Endothelial cell of hepatic sinusoid (primary cell): ENCODE measurements at regions not wholly inside any gene's neighbourhood (a gene's known extent, or its start where the extent isn't known, plus 50 kb on each side); places are given as distances from the start of the nearest gene placed in this dataset.
"Not testable (repeated sequence)": the region's sequence is repeated elsewhere in the genome, so short reads cannot be mapped to it uniquely, and the experiment has no call there.

ENCODE experiments used
- in situ Hi-C: cut with HindIII; loops from 2 replicates; pipeline ENCODE4 v1.10.0; 2017; ENCODE audit warnings: low sequenced_read_pairs

DNA sequence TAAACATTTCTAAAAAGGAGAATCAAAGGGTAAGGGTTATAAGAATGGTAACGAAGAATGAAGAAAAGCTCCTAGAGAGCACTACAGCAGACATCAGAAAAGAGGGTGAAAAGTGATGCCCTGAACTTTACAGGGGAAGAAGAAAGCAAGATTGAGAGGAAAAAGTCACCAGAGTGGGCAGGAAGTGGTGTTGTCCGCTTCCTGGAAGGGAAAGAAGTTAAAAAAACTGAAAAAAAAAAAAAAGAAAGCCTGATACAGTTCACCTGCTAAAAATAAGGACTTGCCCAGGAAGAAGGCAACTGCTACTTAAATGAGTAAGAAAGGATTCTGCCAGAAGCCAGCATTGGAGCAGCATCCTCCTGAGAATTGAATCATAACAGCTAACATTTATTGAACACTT lies 330.1 kb upstream of the PHF14 start:
- in situ Hi-C loops, result no loop called here

DNA sequence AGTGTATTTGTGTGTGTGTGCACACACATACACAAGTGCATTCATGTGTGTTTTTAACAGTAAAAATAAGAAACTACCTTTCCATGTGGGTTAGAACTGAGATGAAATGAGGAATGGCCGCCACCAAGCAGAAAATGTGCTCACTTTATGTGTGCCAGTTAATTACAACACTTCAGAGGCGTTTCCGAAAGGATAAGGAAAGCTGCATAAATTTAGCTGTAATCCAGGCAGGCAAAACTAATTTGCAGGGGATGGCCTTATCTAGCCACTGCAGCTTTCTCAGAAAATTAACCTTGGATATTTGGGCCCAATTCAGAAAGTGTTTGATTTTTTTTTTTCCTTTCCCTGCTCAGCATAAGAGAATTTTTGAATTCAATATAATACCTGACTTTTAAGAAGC lies 328.8 kb upstream of the PHF14 start:
- in situ Hi-C loops, result no loop called here

DNA sequence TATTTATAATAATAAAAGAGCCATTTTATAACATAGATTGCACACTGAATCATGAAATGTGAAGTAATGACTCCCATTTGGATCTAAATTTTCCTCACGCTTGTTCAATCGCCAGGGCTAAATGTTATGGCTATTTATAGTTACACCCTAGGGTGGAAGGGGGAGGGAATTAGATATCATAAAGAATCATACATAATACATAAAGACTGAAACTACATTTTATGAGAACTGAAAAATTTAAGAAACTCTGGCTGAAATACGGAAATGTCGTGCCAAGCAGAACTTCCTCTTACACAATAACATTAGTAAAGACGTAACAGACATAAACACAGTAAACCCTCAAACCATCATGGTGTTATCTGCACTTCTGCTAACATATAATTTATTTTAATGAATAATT lies 327.5 kb upstream of the PHF14 start:
- in situ Hi-C loops, result no loop called here

DNA sequence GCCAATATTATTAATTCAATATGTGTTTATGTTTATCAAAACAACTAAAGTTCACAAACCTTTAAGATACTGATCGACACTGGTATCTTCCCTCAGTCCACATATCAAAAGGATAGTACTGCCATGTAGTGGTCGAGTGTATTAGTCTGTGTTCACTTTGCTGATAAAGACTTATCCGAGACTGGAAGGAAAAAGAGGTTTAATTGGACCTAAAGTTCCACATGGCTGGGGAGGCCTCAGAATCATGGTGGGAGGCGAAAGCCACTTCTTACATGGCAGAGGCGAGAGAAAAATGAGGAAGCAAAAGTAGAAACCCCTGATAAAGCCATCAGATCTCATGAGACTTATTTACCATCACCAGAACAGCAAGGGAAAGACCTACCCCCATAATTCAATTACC lies 325.4 kb upstream of the PHF14 start:
- in situ Hi-C loops, result no loop called here

DNA sequence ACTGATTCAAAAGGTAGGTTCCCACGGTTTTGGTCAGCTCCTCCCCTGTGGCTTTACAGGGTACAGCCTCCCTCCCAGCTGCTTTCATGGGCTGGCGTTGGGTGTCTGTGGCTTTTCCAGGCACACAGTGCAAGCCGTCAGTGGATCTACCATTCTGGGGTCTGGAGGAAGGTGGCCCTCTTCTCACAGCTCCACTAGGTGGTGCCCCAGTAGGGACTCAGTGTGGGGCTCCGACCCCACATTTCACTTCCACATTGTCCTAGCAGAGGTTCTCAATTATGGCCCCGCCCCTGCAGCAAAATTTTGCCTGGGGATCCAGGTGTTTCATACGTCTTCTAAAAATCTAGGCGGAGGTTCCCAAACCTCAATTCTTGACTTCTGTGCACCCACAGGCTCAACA lies 324.6 kb upstream of the PHF14 start:
- in situ Hi-C loops, result not testable (repeated sequence)

DNA sequence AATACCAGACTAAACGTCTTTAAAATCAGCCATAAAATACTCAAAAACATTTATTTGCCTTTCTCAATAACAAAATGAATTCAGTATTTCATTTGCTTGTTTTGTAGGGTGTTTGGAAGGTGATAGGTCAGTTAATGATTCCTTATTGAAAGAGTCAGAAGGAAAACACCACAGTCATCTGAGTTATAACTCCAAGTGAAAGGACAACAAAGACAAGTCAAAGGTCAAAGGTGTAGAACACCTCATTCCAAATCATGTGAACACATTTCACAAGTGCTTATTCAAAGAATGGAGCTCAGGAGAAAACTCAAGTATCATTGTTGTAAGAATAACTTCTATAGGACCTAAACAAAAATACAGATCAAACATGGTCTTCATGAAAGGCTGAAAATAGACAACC lies 318.6 kb upstream of the PHF14 start:
- in situ Hi-C loops, result no loop called here

DNA sequence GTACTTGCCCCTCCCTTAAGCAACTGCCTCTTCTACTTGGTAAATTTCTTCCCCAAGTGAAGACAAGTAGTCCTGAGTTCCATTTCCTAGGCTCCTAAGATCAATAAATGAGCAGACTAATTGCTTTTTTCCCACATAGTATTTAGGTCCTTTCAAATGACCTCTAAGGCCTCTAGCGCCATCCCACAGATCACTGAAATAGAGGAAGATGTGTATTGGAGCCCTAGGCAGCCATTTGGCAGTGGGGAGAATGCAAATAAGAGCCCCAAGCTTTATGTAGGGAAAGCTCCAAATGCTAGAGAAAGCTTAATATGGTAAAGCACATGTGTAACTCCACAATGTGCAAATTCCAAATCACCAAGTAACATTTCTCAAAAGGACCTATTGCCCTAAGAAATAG lies 316.5 kb upstream of the PHF14 start:
- in situ Hi-C loops, result no loop called here

DNA sequence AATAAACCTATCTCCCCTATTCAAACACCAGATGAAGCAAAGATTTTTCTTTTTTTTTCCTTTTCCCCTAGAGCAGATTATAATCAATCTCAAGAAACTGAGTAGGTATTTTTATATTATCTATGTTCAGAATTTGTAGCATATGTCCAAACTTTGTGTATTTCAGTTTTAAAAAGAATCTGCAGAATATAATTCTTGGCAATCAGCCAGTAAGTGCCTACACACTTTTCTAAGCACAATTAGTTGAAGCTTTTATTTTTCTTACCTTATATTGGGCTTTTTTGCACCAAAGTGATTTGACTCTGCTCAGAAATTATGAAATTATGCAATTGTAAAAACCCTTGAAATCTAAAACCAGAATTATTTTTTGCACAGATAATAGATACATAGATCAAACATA lies 315.8 kb upstream of the PHF14 start:
- in situ Hi-C loops, result no loop called here

DNA sequence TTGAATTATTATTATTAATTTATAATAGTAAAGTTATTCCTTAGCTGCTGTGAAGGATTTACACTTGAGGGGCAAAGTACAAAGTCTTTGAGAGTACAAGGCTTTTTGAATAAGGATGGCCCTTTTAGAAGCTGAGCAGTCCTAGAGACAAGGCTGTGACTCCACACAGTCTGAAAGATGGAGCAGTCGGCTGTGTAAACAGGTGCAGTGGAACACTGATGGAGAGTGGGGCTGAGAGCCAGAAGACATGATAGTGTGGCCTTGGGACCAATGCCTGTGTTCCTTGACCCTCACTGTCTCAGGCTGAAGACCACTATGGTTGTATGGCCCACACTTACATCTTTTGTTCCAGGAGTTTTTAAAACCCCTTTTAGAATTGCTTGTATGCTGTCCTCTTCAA lies 311.2 kb upstream of the PHF14 start:
- in situ Hi-C loops, result no loop called here

DNA sequence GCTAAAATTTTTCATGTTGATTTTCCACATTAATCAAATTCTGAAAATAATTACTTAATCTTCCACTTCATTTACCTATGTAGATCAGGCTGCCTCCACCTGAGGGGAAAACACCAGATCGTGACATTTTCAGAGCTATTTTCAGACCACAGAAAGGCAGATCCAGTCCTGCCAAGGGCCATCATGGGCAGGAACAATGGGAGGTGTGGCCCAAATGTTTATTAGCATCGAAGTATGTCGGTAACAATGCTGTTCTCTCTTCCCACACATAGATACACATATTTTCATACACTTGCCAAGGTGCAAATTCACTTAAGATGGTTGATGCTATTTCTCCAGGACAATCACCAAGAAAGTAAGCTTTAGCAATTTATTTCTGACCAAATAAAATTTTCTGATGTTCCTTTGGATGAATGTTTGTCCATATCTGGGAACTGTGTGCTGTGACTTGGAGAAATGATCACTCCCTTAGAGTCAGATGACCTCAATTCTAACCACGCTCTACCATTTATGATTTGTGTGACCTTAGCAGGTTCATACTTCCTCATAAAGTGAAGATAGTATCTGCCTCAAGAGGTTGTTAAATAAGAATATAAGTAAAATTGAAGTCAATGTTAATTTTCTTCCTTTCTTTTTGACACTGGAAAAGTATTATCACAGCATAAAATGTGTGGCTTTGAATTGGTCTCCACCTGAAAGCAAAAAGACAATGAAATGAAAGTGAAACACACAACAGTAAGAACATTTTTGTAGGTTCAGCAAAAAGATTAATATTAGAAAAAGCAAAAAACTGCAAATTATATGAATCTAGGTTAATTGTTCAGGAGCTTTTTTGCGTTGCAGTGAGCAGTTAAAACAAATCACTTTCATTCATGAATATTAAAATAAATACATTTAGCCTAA lies 310.4 kb upstream of the PHF14 start:
- in situ Hi-C loops, result no loop called here

DNA sequence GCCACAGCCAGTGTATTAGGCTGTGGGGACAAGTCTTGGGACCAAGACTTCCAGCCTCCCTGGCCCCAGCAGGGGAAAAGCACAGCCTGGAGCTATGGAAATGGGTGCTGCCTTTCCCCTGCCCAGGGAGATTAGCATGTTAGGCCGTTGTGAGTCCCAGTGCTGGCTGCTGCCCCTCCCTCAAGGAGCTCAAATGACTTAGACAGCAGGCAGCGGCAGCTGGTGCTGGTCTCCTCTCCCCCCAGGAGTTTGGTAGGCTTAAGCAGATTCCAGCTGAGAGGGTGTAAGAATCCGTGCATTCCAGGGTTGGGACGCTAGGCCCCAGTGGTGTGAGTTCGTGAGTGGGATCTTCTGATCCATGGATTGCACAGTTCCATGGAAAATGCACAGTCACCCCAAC lies 301.5 kb upstream of the PHF14 start:
- in situ Hi-C loops, result no loop called here

DNA sequence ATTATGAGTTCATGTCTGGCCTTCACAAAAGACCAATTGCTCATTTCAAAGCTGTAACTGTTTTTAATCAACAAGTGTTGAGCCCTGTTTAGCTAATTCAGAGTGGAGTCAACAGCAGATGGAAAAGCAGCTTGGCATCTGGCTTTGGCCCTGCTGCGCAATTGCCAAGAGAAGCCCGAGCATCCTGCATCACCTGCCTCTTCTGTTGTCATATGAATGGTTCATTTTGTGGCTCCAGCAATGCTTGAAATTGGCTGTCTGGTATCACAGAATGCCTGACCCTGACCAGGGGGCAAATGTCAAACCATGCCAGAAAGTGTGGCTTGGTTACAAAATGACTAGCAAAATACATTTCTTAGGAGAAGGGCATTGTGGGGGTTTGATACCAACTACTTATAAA lies 296.5 kb upstream of the PHF14 start:
- in situ Hi-C loops, result no loop called here

DNA sequence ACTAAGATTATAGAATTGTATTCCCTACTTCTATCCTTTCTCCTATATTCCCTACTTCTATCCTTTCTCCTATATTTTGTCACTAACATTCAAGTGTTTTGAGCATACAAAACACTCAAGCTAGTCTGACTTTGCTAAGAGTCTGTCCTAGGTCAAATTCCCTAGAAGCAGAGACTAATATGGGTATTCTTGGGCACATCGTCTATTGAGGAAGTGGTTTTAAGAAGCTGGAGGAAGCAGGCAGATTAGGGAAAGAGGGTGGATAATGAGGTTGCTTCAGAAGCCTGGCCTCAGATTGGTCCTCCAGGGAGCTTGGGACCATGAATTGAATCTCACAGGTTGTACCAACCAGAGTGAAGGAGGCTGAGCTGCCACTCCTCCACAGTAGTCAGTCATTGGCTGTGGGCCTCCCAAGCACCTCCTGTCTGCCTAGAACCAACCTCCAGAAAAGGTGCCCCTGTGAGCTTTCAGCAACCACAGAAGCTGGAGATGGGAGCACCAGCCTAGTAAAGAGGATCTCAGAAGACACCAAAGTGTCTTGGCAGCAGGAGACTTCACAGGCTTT lies 295.9 kb upstream of the PHF14 start:
- in situ Hi-C loops, result no loop called here

DNA sequence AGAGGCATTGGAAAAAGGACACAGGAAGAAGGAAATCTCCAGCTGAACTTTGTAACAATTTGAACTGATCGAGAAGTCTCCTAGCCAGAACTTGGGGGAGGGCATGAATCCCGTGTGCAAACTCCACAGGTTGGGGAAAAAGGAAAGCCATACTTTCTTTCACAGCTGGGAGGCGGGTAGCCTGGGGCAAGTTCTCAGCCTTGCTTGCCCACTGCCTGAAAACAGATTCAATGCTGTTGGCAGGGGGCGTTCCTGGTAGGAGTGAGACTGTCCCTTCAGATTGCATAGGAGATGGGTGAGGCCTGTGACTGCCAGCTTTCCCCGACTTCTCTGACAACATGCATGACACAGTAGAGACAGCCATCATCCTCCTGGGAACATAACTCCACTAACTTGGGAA lies 289.1 kb upstream of the PHF14 start:
- in situ Hi-C loops, result no loop called here

DNA sequence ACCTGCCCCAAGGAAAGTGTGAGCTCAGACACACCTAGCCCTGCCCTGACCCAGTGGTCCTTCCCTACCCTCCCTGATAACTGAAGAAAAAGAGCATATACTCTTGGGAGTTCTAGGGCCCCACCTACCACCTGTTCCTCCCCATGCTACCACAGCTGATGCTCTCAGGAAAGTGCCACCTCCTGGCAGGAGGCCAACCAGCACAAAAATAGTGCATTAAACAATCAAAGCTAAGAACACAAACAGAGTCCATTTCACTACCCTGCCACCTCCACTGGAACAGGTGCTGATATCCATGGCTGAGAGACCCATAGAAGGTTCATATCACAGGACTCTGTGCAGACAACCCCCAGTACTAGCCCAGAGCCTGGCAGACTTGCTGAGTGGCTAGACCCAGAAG lies 288.6 kb upstream of the PHF14 start:
- in situ Hi-C loops, result no loop called here

DNA sequence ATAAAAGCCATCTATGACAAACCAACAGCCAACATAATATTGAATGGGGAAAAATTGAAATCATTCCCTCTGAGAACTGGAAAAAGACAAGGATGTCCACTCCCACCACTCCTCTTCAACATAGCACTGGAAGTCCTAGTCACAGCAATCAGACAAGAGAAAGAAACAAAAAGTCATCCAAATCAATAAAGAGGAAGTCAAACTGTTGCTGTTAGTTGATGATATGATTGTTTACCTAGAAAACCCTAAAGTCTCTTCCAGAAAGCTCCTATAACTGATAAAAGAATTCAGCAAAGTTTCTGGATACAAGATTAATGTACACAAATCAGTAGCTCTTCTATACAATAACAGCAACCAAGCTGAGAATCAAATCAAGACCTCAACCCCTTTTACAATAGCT lies 285.1 kb upstream of the PHF14 start:
- in situ Hi-C loops, result no loop called here

DNA sequence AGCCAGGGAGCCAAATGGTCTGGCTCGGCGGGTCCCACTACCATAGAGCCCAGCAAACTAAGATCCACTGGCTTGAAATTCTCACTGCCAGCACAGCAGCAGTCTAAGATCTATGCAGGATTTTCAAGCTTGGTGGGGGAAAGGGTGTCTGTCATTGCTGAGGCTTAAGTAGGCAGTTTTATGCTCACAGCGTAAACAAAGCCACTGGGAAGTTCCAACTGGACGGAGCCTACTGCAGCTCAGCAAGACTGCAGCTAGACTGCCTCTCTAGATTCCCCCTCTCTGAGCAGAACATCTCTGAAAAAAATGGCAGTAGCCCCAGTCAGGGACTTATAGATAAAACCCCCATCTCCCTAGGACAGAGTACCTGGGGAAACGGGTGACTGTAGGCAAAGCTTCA lies 277.6 kb upstream of the PHF14 start:
- in situ Hi-C loops, result no loop called here

DNA sequence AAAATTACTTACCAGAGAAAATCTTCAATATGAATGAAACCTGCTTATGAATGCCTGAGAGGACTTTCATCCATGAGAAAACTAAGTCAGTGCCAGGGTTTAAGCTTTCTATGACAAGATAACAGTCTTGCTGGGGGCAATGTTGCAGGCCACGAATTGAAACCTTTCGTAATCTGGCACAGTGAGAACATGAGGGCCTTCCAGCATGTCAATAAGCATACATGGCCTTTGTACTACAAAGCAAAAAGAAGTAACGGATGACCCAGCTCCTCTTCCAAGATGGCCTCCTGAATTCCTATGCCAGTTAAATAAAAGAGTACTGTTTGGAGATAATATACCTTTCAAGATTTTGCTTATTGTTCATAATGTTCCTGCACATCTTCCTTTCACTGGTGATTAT lies 270.6 kb upstream of the PHF14 start:
- in situ Hi-C loops, result no loop called here

DNA sequence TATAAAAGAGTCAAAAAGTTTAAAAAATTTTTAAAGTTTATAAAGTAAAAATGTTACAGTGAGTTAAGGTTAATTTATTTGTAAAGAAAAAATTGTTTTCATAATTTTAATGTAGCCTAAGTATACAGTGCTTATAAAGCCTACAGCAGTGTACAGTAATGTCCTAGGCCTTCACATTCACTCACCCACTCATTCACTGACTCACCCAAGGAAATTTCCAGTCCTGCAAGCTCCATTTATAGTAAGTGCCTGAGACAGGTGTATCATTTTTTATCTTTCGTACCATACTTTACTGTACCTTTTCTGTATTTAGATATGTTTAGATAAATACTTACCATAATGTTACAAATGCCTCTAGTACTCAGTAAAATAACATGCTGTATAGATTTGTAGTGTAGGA lies 269.7 kb upstream of the PHF14 start:
- in situ Hi-C loops, result no loop called here

DNA sequence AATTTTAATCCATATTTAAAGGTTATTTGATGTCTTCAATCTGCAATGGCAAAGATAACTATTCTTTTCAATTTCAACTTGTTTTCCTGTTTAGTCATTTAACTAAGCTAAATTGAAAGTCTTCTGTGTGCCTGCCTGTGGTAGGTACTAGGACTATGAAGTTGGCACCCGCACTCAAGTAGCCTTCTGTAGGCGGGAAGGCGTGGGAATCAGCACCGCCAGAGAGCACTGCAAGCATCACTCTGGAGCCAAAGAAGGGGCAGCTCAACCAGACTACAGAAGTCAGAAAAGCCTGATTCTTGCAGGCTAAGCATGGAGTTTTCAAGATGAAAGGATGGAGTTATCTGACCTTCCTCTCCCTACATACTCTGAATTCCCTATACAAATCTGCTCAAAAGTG lies 269.0 kb upstream of the PHF14 start:
- in situ Hi-C loops, result no loop called here

DNA sequence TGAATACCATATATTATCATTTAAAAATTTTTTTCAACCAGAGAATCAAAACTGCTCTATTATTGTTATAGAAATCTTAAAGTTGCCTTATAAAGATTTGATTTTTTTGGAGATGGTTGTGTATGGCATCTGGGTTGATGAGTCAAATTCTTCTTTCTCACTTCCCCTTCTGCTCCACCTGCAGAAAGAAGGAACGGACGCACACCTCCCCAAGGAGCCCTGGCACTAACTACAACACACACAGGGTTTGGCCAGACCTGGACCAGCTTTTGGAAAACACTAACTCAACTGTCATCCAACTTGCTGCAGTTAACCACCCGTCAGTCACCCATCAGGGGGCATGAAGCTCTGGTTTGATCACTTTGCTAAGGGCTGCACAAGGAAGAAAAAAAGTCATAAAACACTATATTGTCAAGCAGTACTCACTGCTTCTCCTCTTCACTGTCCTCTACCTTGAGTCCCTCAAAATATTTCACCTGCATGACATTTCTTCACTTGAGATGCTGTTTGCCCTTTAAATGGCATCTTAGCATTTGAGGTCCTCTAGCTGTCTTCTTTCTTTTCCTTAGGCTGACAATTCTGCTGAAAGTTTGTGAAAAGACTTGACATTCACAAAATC lies 266.7 kb upstream of the PHF14 start:
- in situ Hi-C loops, result no loop called here

DNA sequence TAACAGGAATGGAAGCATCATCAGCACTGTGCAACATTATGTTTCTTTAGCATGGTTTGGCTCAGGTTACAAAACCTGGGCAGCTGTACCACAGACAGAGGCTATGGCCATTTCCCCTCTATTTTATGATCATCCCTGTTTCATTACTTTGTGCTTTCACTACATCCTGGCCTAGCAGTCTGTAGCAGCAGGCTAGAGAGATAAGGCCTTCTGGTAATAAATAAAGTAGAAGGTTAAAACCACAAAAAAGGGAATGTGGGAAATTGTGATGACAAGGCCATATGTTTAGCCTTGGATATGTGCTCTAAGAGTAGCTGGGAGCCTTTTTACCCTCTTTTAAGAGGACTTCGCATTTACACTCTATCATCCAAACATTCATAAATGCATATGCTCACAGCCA lies 266.2 kb upstream of the PHF14 start:
- in situ Hi-C loops, result no loop called here
